ENCODE measurements at regions not wholly inside any gene's neighbourhood (a gene's known extent, or its start where the extent isn't known, plus 50 kb on each side); places are given as distances from the start of the nearest gene placed in this dataset.
"Not testable (repeated sequence)": the region's sequence is repeated elsewhere in the genome, so short reads cannot be mapped to it uniquely, and the experiment has no call there.

DNA sequence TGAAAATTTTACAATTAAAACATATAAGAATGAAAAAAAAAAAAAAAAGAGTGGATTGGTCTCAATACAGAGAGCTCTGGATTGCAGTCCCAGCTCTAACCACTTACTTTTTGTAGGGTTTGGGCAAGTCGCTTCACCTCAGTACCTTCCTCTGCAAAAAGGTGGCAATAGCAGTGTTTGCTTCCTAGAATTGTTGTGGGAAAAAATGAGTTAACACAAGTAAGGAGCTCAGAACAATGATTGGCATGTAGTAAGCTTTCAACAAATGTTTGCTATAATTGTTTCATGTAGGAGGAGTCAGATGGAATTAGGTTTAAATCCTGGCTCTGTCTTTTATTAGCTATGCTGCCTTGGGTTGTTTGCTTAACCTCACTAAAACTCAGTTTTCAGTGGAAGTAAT is 425.2 kb upstream of the TBL1XR1 start:
- Mint-ChIP-seq H3K9me3 (peaks cover 28% of the 10 kb centered on the region), H3K27ac (no peak overlapping the region), H3K4me3 (no peak overlapping the region), H3K27me3 (ENCODE audit: low read depth, poor library complexity) (no peaks in the 10 kb centered on the region), H3K36me3 (ENCODE audit: low read depth) (peaks cover 29% of the 10 kb centered on the region), H3K4me1 (peaks cover 19% of the 10 kb centered on the region)
- TF ChIP-seq CTCF (IDR thresholded peaks at IDR 0.05), result no peak
- DNase-seq, result no peak

DNA sequence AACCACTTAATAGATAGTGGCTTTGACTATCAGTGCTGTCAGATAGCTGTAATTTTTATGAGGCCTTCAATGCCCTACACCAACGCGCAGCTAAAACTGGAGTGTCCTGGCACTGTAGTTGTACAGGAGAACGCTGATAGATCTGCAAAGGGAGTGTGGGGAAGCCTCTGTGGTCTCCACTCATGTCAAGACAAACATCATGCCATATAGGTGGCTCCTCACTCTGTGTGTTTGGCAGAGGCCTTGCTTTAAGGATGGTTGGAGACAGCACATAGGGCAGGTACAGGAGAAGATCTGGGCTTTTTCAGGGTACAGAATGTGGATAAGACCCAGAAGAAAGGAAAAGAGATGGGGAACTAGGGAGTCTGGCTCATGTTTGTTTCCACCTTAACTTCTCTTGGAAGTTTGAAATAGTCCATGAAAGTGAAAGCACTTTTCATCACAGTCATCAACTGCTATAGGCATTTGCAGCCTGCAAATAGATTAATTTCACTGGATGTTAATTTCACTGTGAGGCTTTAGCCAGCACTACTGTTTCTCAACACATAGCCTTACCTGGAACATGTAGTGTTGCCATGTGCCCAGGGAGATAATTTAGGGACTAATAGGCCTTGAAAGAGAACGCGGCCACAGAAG is 425.8 kb upstream of the TBL1XR1 start:
- no peak for TF ChIP-seq CTCF (IDR thresholded peaks at IDR 0.05)
- no peak overlapping the region for H3K27ac Mint-ChIP-seq
- H3K9me3 Mint-ChIP-seq, result peaks cover 34% of the 10 kb centered on the region
- H3K36me3 Mint-ChIP-seq (ENCODE audit: low read depth), result peaks cover 35% of the 10 kb centered on the region
- no peak overlapping the region for H3K4me3 Mint-ChIP-seq
- no peaks in the 10 kb centered on the region for H3K27me3 Mint-ChIP-seq (ENCODE audit: low read depth, poor library complexity)
- DNase-seq, result no peak
- peaks cover 19% of the 10 kb centered on the region for H3K4me1 Mint-ChIP-seq

DNA sequence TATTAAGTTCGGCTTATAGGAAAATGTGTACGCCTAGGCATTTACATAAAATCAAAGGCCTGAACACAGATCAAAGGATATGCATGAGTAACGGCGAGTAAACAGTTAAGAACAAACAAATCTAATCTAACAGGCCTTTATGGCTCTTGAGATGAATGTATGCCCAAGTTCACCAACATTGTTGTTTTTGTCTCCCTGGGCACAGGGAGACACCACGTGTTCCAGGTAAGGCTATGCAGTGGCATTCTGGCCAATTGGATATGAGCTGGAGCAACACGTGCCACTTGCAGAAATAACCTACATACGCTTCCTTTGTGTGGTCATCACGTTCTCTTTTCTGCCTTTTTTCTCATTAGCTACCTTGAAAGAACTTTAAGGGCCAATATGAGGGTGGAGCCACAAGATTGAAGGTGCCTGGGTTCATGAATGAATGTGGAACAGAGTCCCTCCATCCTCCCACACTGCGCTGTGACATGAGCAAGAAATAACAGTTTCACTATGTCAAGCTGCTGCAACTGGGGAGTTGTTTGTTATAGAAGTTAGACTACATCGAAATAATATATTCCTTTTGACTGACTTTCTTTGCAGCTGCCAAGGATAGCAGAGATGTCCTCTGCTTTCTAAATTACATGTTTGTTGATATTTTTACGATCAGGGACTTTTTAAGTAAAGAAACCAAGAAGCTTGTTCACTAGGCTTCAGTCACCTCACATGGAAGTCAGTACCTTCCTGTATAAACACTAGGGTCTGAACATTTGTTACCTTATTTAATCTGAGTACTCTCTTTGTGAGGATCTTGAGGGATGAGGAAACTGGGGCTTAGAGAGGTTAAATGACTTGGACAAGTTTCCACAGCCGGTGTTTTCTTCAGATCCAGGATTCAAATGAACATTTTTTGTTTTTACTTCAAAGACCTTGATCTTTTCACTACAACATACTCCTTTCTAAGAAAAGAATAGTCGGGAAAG is 427.5 kb upstream of the TBL1XR1 start:
- peaks cover 13% of the 10 kb centered on the region for H3K4me1 Mint-ChIP-seq
- H3K9me3 Mint-ChIP-seq, result peaks cover 50% of the 10 kb centered on the region
- no peak overlapping the region for H3K4me3 Mint-ChIP-seq
- H3K27me3 Mint-ChIP-seq (ENCODE audit: low read depth, poor library complexity), result no peaks in the 10 kb centered on the region
- H3K36me3 Mint-ChIP-seq (ENCODE audit: low read depth), result peaks cover 43% of the 10 kb centered on the region
- no peak for DNase-seq
- TF ChIP-seq CTCF (IDR thresholded peaks at IDR 0.05), result no peak
- peak overlapping the region; percentile 72 for H3K27ac Mint-ChIP-seq

- Mint-ChIP-seq H3K4me3 (no peak overlapping the region), H3K27ac (no peak overlapping the region), H3K4me1 (peaks cover 13% of the 10 kb centered on the region), H3K9me3 (peaks cover 53% of the 10 kb centered on the region), H3K27me3 (ENCODE audit: low read depth, poor library complexity) (no peaks in the 10 kb centered on the region), H3K36me3 (ENCODE audit: low read depth) (peaks cover 43% of the 10 kb centered on the region)
- TF ChIP-seq CTCF (IDR thresholded peaks at IDR 0.05), result no peak
- no peak for DNase-seq
Observed at GRCh38 chr3:177626045-177626444, 428.8 kb upstream of the TBL1XR1 start.

GRCh38 chr3:177628095-177628719 is 430.9 kb upstream of the TBL1XR1 start:
- not testable (repeated sequence) for H3K27me3 Mint-ChIP-seq (ENCODE audit: low read depth, poor library complexity); H3K27ac Mint-ChIP-seq; H3K4me3 Mint-ChIP-seq; DNase-seq
- H3K9me3 Mint-ChIP-seq, result peaks cover 58% of the 10 kb centered on the region
- H3K36me3 Mint-ChIP-seq (ENCODE audit: low read depth), result peaks cover 43% of the 10 kb centered on the region
- peaks cover 13% of the 10 kb centered on the region for H3K4me1 Mint-ChIP-seq

- Mint-ChIP-seq H3K27ac (no peak overlapping the region), H3K9me3 (peaks cover 57% of the 10 kb centered on the region), H3K4me1 (peaks cover 12% of the 10 kb centered on the region), H3K36me3 (ENCODE audit: low read depth) (peaks cover 40% of the 10 kb centered on the region), H3K27me3 (ENCODE audit: low read depth, poor library complexity) (no peaks in the 10 kb centered on the region), H3K4me3 (no peak overlapping the region)
- DNase-seq, result no peak
- TF ChIP-seq CTCF (IDR thresholded peaks at IDR 0.05), result no peak
Observed at GRCh38 chr3:177629276-177629675, 432.0 kb upstream of the TBL1XR1 start.
